OCI-LY7 (cell line): ENCODE measurements at regions not wholly inside any gene's neighbourhood (a gene's known extent, or its start where the extent isn't known, plus 50 kb on each side); places are given as distances from the start of the nearest gene placed in this dataset.

ENCODE experiments used
- CTCF ChIP-seq: fragments of 200-600 bp; sonication (generic); conservative IDR thresholded peaks from 2 replicates; pipeline ENCODE4 v1.5.1; 2014; ENCODE audit warnings: mild to moderate bottlenecking, antibody characterized with exemption, low read length, moderate library complexity, mixed read lengths
- EZH2phosphoT487 ChIP-seq: fragments of 200-600 bp; sonication (generic); IDR thresholded peaks from 2 replicates; pipeline ENCODE4 v1.6.1; 2018; ENCODE audit warnings: low read depth, borderline replicate concordance, mild to moderate bottlenecking, mixed run types, antibody characterized with exemption, low read length, moderate library complexity, mixed read lengths

- no peak for TF ChIP-seq EZH2phosphoT487
- TF ChIP-seq CTCF = no peak
Observed at GRCh38 chr2:8317418-8317817, 364.4 kb upstream of the ID2 start.
